ENCODE measurements at regions not wholly inside any gene's neighbourhood (a gene's known extent, or its start where the extent isn't known, plus 50 kb on each side); places are given as distances from the start of the nearest gene placed in this dataset.

DNA sequence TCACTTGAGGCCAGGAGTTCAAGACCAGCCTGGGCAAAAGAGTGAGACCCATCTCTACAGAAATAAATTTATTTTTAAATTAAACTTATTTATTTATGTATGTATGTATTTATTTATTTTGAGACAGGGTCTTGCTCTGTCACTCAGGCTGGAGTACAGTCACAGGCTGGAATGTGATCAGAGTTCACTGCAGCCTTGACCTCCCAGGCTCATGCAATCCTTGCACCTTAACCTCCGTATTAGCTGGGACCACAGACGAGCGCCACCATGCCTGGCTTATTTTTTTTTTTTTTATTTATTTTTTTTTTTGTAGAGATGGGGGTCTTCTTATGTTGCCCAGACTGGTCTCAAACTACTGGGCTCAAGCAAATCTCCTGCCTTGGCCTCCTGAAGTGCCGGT lies 135.2 kb upstream of the HES1 start:
- TF ChIP-seq, protein P1, sequence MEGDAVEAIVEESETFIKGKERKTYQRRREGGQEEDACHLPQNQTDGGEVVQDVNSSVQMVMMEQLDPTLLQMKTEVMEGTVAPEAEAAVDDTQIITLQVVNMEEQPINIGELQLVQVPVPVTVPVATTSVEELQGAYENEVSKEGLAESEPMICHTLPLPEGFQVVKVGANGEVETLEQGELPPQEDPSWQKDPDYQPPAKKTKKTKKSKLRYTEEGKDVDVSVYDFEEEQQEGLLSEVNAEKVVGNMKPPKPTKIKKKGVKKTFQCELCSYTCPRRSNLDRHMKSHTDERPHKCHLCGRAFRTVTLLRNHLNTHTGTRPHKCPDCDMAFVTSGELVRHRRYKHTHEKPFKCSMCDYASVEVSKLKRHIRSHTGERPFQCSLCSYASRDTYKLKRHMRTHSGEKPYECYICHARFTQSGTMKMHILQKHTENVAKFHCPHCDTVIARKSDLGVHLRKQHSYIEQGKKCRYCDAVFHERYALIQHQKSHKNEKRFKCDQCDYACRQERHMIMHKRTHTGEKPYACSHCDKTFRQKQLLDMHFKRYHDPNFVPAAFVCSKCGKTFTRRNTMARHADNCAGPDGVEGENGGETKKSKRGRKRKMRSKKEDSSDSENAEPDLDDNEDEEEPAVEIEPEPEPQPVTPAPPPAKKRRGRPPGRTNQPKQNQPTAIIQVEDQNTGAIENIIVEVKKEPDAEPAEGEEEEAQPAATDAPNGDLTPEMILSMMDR (IDR thresholded peaks at IDR 0.05), result no peak
- TF ChIP-seq POLR2A (IDR thresholded peaks at IDR 0.05), result no peak
